IMR-90 (cell line): ENCODE measurements at regions not wholly inside any gene's neighbourhood (a gene's known extent, or its start where the extent isn't known, plus 50 kb on each side); places are given as distances from the start of the nearest gene placed in this dataset.

Experiments used
- ATAC-seq: fragments of 200-7000 bp; cut with Tn5 transposase; 2 replicates; pipeline ENCODE4 v1.9.1; 2020; ENCODE audit warnings: low read depth, mild to moderate bottlenecking, moderate library complexity
- BruUV-seq: library from RNA; stranded (reverse); fragments of 400-500 nt; replicated peaks from 2 replicates; lab custom pipeline; 2021; lab: Mats Ljungman, UMichigan
- CTCF ChIA-PET: fragments of 300-600 bp; formaldehyde crosslinking; extraction: SDS; loops from one replicate; lab custom pipeline; 2021; ENCODE audit warnings: antibody characterized with exemption; lab: Yijun Ruan, JAX
- POLR2A ChIA-PET: fragments of 300-600 bp; sonication (Branson Sonifier 250); formaldehyde crosslinking; loops from one replicate; lab custom pipeline; 2022; ENCODE audit warnings: antibody characterized with exemption; ENCODE audit not compliant: unreplicated experiment; lab: Charles Lee
- DNase-seq: peaks from one replicate; pipeline ENCODE4 v3.0.0; 2013
- H2AFZ ChIP-seq: replicated peaks from 2 replicates; pipeline ENCODE3; 2013; ENCODE audit warnings: low read length, mild to moderate bottlenecking; ENCODE audit not compliant: poor library complexity
- H2AK5ac ChIP-seq: 2 replicates; pipeline ENCODE4 v1.6.1; 2013; ENCODE audit warnings: low read depth, low read length, inconsistent platforms
- H2AK9ac ChIP-seq: replicated peaks from 2 replicates; pipeline ENCODE3; 2013; ENCODE audit warnings: mild to moderate bottlenecking, low read depth, low read length, moderate library complexity; ENCODE audit not compliant: poor library complexity
- H2BK120ac ChIP-seq: 2 replicates; pipeline ENCODE4 v1.6.1; 2013; ENCODE audit warnings: low read depth, low read length, inconsistent platforms
- H2BK15ac ChIP-seq: 3 replicates; pipeline ENCODE4 v1.6.1; 2013; ENCODE audit warnings: low read depth, low read length, inconsistent platforms
- H2BK20ac ChIP-seq: 2 replicates; pipeline ENCODE4 v1.6.1; 2013; ENCODE audit warnings: low read depth, mild to moderate bottlenecking, inconsistent platforms, low read length, moderate library complexity
- H2BK5ac ChIP-seq: 2 replicates; pipeline ENCODE4 v1.6.1; 2013; ENCODE audit warnings: mild to moderate bottlenecking, low read depth, low read length, inconsistent platforms; ENCODE audit not compliant: poor library complexity, severe bottlenecking
- H3K14ac ChIP-seq: replicated peaks from 2 replicates; pipeline ENCODE4 v1.6.1; 2013; ENCODE audit warnings: low read depth, low read length, inconsistent platforms
- H3K18ac ChIP-seq: 2 replicates; pipeline ENCODE4 v1.6.1; 2013; ENCODE audit warnings: low read depth, low read length, control low read depth
- H3K23ac ChIP-seq: 2 replicates; pipeline ENCODE4 v1.6.1; 2013; ENCODE audit warnings: low read depth, low read length, inconsistent platforms
- H3K27ac ChIP-seq: 2 replicates; pipeline ENCODE4 v1.5.1; 2013; ENCODE audit warnings: mild to moderate bottlenecking, control low read depth, low read length; ENCODE audit not compliant: insufficient read depth
- H3K27me3 ChIP-seq: 2 replicates; pipeline ENCODE4 v1.6.1; 2013; ENCODE audit warnings: low read length; ENCODE audit not compliant: control insufficient read depth, insufficient read depth
- H3K36me3 ChIP-seq: 2 replicates; pipeline ENCODE4 v1.6.1; 2013; ENCODE audit warnings: low read length, mixed read lengths; ENCODE audit not compliant: control insufficient read depth, insufficient read depth
- H3K4ac ChIP-seq: 2 replicates; pipeline ENCODE4 v1.6.1; 2013; ENCODE audit warnings: low read depth, low read length, inconsistent platforms
- H3K4me1 ChIP-seq: 2 replicates; pipeline ENCODE4 v1.6.1; 2013; ENCODE audit warnings: low read length, mixed read lengths; ENCODE audit not compliant: control insufficient read depth, insufficient read depth
- H3K4me2 ChIP-seq: 2 replicates; pipeline ENCODE4 v1.6.1; 2013; ENCODE audit warnings: low read depth, mild to moderate bottlenecking, control low read depth, low read length, moderate library complexity
- H3K4me3 ChIP-seq: 2 replicates; pipeline ENCODE4 v1.5.1; 2013; ENCODE audit warnings: low read depth, mild to moderate bottlenecking, control low read depth, low read length, moderate library complexity; ENCODE audit not compliant: insufficient read depth
- H3K56ac ChIP-seq: 2 replicates; pipeline ENCODE4 v1.6.1; 2013; ENCODE audit warnings: low read length, inconsistent platforms; ENCODE audit not compliant: insufficient read depth; ENCODE audit errors: extremely low read depth
- H3K79me1 ChIP-seq, 2 experiments: 2 replicates each; pipeline ENCODE4 v1.6.1; 2013; ENCODE audit warnings: low read length in 2 of 2, inconsistent platforms in 1 of 2, low read depth in 1 of 2
- H3K9ac ChIP-seq: 2 replicates; pipeline ENCODE4 v1.6.1; 2013; ENCODE audit warnings: low read depth, low read length, control low read depth
- H3K9me1 ChIP-seq: 2 replicates; pipeline ENCODE4 v1.6.1; 2013; ENCODE audit warnings: low read length, inconsistent platforms; ENCODE audit not compliant: insufficient read depth
- H3K9me3 ChIP-seq: 2 replicates; pipeline ENCODE4 v1.6.1; 2013; ENCODE audit warnings: low read length; ENCODE audit not compliant: control insufficient read depth, insufficient read depth
- H4K20me1 ChIP-seq: 2 replicates; pipeline ENCODE4 v1.6.1; 2013; ENCODE audit warnings: low read length, inconsistent platforms; ENCODE audit not compliant: insufficient read depth
- H4K5ac ChIP-seq: 2 replicates; pipeline ENCODE4 v1.6.1; 2013; ENCODE audit warnings: mild to moderate bottlenecking, low read depth, low read length, control low read depth
- H4K8ac ChIP-seq, 2 experiments: 2 replicates each; pipeline ENCODE4 v1.6.1; 2013; ENCODE audit warnings: low read depth in 2 of 2, low read length in 2 of 2, control low read depth in 1 of 2, inconsistent platforms in 1 of 2
- H4K91ac ChIP-seq: 2 replicates; pipeline ENCODE4 v1.6.1; 2013; ENCODE audit warnings: low read depth, low read length, inconsistent platforms; ENCODE audit not compliant: insufficient read depth
- BHLHE40 ChIP-seq: fragments of 150-350 bp; IDR thresholded peaks from 2 replicates; pipeline ENCODE4 v1.6.1; 2016; ENCODE audit warnings: mild to moderate bottlenecking, low read depth, low read length
- CEBPB ChIP-seq: IDR thresholded peaks from 2 replicates; pipeline ENCODE4 v1.6.1; 2012; ENCODE audit warnings: low read depth, low read length, improper control_type of control experiment
- CHD1 ChIP-seq: IDR thresholded peaks from 2 replicates; pipeline ENCODE4 v1.6.1; 2012; ENCODE audit warnings: low read depth, low read length, improper control_type of control experiment
- FOS ChIP-seq: fragments of 150-350 bp; IDR thresholded peaks from 2 replicates; pipeline ENCODE4 v1.6.1; 2016; ENCODE audit warnings: low read depth, low read length
- MAFK ChIP-seq: IDR thresholded peaks from 2 replicates; pipeline ENCODE4 v1.6.1; 2012; ENCODE audit warnings: low read depth, low read length, improper control_type of control experiment
- NFE2L2 ChIP-seq: fragments of 150-350 bp; IDR thresholded peaks from 2 replicates; pipeline ENCODE4 v1.6.1; 2016; ENCODE audit warnings: low read depth, mild to moderate bottlenecking, low read length
- RCOR1 ChIP-seq: IDR thresholded peaks from 2 replicates; pipeline ENCODE4 v1.6.1; 2012; ENCODE audit warnings: mild to moderate bottlenecking, low read length, improper control_type of control experiment; ENCODE audit not compliant: insufficient replicate concordance
- RFX5 ChIP-seq: IDR thresholded peaks from 2 replicates; pipeline ENCODE4 v1.8.0; 2012; ENCODE audit warnings: low read depth, mild to moderate bottlenecking, low read length, moderate library complexity
- WGBS, 2 experiments: methylation state at CpG; one replicate each; pipeline versions ENCODE4 v1.1.5 to v1.1.7; 2013; ENCODE audit warnings: missing lambda C conversion rate in 2 of 2; ENCODE audit not compliant: insufficient read length in 1 of 2; ENCODE audit errors: extremely low coverage in 2 of 2; 5-methylcytosine and 5-hydroxymethylcytosine counted together
- dilution Hi-C: fragments of 300-500 bp; cut with HindIII; formaldehyde crosslinking; loops from one replicate; pipeline ENCODE4 v1.14.3; 2018; ENCODE audit warnings: low sequenced_read_pairs; ENCODE audit not compliant: unreplicated experiment
- in situ Hi-C: fragments of 300-500 bp; cut with MboI; formaldehyde crosslinking; loops from 3 replicates; pipeline ENCODE4 v1.14.3; 2019; ENCODE audit warnings: low sequenced_read_pairs, inconsistent platforms, mixed read lengths
- intact Hi-C: fragments of 100-400 bp; cut with micrococcal nuclease; formaldehyde crosslinking; loops from 2 replicates; pipeline ENCODE4 v1.10.0; 2022

DNA sequence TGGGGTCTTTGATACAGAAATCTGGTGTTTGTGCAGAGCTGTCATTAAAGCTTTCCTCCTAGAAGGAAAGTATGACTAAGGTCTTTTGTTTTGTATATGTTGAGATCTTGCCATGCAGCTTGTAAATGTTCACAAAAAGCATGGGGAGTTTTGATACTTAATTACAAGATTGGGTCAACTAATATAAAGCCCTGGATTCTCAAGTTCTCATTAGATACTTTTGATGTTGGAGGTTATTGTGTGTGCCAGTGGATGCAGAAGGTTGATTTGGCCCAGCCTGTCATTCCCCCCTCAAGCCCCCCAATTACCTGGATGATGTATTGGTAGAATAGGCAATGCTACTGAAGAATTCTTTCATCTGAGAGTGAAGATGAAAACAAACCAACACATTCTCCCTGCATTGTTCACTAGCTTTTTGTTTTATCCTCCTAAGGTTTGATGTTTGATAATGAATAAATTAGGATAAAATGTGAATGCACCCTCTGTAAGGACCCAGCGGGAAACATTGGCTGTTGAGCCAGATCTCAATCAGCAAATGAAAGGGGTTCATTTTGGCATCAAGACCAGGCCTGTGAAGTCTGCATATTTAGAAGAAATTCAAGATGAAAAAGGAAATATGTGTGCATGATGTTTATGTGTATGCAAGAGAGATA, 61.9 kb upstream of the ADAMTS19 start:
- in situ Hi-C loops = no loop called here
- Histone ChIP-seq H3K4ac (no peak overlapping the region), H3K56ac (no peak overlapping the region), H2AK9ac (no peak overlapping the region), H3K27ac (no peak overlapping the region), H3K36me3 (no peaks in the 10 kb centered on the region), H2AK5ac (no peak overlapping the region), H2AFZ (no peak overlapping the region), H3K27me3 (no peaks in the 10 kb centered on the region), H2BK20ac (no peak overlapping the region), H3K9me1 (no peaks in the 10 kb centered on the region), H4K8ac (no peak overlapping the region), H3K9ac (no peak overlapping the region), H3K4me3 (no peak overlapping the region), H4K5ac (no peak overlapping the region), H3K9me3 (no peaks in the 10 kb centered on the region), H2BK120ac (no peak overlapping the region), H3K23ac (no peak overlapping the region), H2BK15ac (no peak overlapping the region), H3K4me1 (no peaks in the 10 kb centered on the region), H3K14ac (no peak overlapping the region), H3K4me2 (no peak overlapping the region), H4K20me1 (no peaks in the 10 kb centered on the region), H3K18ac (no peak overlapping the region), H4K91ac (no peak overlapping the region), H2BK5ac (no peak overlapping the region), H3K79me1 (no peaks in the 10 kb centered on the region)
- no TSS peak for BruUV-seq
- no peak for TF ChIP-seq RCOR1
- no peak for TF ChIP-seq NFE2L2
- no peak for TF ChIP-seq MAFK
- TF ChIP-seq RFX5 = no peak
- TF ChIP-seq BHLHE40 = no peak
- no peak for TF ChIP-seq CEBPB
- no peak for TF ChIP-seq CHD1
- TF ChIP-seq FOS = no peak
- POLR2A ChIA-PET = no interaction called here
- DNase-seq (no peak), ATAC-seq (no peak)
- CTCF ChIA-PET = no interaction called here
- intact Hi-C loops = loop anchor here (2.0 kb wide), 1 partner anchor 63 kb away; the partner anchor contains the start of gene ADAMTS19
- 67% methylated on average over 1 of the region's 1 CpG; no CpG with 5 or more reads in 1 of the 2 experiments for WGBS, 2 experiments
- dilution Hi-C loops = no loop called here
